Colon (tissue), 2 donors: ENCODE measurements at regions not wholly inside any gene's neighbourhood (a gene's known extent, or its start where the extent isn't known, plus 50 kb on each side); places are given as distances from the start of the nearest gene placed in this dataset.

Experiments
- FAIRE-seq: peaks from 2 replicates; lab custom pipeline; 2012; peaks lifted over from hg19 to GRCh38; lab: Jason Lieb, UNC
- donor health status: control.
- donor health status: control.

DNA sequence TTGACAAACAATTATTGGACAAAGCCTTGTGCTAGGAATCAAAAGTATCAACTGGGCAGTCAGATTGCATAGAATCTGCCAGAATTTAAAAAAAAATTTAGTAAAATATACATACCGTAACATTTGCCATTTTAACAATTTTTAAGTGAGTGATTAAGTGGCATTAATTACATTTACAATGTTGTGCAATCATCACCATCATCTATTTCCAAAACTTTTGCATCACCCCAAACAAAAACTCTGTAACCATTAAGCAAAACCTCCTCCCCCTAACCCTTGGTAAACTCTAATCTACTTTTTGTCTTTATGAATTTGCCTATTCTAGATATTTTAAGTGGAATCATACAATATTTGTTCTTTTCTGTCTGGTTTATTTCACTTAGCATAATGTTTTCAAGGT lies 182.8 kb downstream of the LMO4 start:
- no peak for FAIRE-seq

DNA sequence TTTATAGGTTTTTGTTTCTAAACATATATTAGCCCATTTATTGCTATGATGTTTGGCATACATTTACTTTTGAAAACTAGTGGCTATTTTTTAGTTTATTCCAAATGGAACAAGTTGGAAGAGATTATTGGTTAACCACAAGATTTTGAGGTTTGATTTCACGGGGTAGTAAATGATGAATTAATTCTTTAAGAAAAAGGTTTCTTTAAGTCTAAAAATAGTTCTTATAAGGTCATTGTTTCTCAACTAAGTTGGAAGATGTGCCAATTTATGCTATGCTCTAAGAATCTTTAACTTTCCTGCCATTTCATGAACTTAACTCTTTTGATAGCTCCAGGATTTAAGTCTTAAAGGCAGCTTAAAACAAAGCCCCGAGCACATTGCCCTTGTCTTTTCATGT lies 183.8 kb downstream of the LMO4 start:
- FAIRE-seq: no peak

DNA sequence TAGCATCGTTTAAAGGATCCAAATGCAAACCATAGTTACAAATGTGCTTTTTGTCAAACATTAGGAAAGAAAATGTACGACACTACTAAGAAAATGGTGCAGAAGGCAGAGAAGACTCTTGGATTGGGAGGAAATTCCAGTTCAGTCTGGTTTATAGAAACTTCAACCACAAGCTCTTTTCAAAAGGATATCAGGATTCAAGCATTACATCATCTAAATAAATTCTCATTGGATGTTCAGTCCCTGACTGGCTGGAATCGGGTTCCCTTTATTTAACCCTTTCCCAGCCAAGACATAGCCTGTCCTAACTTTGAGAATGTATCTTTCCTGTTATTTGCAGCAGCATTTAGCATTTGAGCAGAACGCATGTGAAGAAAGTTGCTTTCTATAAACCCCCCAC lies 184.6 kb downstream of the LMO4 start:
- no peak for FAIRE-seq

DNA sequence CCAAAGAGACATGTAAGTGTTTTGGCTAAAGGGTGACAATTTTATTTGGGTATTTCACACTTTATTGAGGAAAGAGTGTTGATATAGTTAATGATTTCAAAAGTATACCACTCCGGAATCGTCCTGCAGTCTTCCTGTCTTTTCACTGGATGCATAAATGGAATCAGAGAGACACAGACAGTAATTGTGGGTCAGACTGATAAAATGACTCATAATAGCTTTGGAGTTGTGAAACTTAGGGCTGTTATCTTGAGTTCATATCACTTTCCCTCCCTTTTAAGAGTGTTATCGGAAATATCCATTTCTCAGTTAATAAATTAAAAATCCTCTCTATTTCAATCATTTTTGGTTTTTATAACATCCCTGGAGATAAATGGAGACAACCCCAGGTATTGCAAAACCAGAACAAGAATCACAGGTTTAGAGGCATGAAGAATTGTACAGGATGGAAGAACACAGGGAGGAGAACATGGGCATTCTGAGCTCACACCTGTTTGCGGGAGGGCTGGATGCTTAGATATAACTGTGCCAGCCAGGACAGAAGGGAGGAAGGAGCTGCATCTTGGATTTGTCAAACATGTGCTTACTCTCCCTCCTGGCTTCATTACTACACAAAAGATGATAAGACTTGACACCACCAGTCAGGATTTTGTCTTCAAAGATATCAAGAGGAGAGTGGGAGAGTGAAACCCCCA lies 185.4 kb downstream of the LMO4 start:
- FAIRE-seq: no peak

DNA sequence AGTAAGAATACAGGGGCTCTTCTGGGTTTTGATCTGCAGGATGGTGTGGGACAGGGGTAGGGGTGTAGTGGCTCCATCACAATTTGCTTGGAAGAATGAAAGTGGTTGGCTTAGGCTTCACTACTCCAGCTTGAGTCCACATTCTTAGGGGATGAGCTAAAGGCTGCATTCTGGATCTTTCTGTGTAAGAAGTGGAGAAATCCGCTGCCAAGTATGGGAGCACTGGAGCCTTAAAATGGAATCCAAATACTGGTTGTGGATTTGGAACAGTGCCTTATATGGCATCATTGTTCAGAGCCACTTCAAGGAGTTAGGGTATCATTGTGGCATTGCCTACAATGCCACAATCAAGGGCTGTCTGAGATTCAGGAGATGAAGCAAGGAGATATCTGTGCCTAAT lies 187.1 kb downstream of the LMO4 start:
- FAIRE-seq: no peak

DNA sequence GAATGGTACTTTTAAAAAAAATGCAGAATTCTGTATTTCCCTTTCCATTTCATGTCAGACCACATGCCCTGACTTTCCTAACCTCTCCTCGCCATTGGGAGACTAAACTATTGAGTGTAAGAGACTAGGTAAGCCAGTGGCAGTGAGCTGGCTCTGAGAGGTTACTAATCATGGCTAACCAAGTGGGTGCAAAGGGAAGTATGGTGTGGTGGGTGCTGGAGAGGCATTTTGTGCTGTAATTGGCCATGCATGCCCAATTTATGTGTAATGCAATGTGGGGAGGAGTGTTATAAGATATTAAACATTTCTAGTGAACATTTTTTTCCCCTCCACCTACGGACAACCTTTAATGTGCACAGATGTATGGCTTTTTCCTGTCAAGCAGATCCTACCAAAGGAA lies 190.1 kb downstream of the LMO4 start:
- FAIRE-seq: no peak

DNA sequence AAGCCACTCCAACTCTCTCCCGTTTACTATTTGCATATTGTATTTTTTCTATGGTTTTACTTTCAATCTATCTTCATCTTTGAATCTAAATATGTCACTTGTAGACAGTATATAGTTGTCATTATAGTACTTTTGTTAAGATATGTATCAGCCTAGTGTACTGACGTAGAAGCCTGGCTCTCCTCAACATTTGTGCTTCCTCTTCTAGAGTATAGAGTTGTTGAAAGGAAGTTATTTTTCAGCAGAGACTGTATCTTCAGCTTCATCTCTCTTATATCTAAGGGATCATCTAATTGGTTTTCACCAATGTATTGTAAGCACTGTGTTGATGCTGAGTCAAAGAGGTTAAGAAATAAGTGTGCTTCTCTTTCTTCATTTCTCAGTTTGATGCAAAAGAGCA lies 192.8 kb downstream of the LMO4 start:
- no peak for FAIRE-seq

DNA sequence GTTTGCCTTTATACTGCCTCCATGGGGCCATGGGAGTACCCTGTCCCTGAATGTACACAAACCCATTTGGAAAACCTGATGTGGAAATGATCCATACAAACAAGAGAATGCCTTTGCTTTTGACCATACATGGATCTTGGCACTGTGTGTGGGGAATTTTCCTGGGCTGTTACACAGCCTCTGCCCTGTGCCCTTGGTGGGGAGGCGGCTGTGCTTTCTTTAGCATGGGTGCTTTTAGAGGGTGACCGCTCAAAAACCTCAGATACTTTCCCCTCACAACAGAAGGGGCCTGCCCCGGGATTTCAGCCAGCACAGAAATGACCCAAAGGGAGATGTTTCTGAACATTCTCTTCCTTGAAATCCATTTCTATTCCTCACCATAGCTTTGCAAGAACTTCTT lies 194.8 kb downstream of the LMO4 start:
- FAIRE-seq: no peak

DNA sequence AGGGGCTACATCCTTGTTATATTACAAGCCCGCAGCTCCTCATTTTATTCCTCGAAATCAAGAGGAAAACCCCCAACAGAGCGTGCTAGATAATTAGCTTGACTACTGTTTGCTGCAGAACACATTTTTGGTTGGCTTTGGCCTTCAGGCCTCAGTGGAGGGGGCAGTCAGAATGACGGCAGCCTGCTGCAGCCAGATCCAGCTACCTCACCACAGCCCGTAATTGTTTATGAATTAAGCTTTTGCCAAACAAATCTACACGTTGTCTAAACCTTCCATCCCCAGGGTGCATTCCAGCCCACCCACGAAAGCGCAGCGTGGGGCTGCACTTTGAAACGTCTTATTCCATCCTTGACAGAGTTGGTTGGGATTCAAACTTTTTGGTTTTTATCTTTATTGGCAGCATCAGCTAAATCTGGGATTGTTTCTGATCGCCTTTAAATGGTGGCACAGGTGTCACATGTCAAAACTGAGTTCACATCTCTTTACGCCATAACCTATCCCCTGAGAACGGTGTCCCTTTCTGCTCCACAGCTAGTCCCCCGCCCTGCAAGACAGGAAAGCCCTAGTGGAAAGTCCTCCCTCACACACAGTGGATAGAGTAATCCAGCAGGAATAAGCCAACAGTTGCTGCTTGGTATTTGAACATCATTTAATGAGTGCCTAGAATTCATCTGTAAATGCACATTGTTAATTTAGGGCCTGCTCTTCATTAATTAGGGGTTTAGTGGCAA lies 195.5 kb downstream of the LMO4 start:
- no peak for FAIRE-seq

DNA sequence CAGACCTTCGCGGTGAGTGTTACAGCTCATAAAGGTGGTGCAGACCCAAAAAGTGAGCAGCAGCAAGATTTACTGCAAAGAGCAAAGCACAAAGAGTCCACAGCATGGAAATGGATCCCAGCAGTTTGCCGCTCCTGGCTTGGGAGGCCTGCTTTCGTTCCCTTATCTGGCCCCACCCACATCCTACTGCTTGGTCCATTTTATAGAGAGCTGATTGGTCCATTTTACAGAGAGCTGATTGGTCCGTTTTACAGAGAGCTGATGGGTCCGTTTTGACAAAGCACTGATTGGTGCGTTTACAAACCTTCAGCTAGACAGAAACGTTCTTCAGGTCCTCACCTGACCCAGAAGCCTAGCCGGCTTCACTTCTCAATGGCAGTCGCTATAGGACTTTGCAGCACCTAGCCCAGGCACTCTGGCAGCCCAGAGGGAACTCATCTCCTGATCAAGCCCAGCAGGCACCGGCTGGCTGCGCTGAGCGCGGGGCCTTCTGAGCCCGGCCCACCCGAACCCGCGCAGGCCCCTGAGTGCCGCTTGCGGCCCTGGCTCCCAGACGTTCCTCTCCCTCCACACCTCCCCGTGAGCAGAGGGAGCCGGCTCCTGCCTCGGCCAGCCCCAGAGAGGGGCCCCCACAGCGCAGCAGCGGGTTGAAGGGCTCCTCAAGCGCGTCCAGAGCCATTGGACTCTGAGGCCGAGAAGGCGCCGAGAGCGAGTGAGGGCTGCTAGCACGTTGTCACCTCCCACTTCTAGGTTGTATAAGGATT lies 200.3 kb downstream of the LMO4 start:
- FAIRE-seq: no peak

DNA sequence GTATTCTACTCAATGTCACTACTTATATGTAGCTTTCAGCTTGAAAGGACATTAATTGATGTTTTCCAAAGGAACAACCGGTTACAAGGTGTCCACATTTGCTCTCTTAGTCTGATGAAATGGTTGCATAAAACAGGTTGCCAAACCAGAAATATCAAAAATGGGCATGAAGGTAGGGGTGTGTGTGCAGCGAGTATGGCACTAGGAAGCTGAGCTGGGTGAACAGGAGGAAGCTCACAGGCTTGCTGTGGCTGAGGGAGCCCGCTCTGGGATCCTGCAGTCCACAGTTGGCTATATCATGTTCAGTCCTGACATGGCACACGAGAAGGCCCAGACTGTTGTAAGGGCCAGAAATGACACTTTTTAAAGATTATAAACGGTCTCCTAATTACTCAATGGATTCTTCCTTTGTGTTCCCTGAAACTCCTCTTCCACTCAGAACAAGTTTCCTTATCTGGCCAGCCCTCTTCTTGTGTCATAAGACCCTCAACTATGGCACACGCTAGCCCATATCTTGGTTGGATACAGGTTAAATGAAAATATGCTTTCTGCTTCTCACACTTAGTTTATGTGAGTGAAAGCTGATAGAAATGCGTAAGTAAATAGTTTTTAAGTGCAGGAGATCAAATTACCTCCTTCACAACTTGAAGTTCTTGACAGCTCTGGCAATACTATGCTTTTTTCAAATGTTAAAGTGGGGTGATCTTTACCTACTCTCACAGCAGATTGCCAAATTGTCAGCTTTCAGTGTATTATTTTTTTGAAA lies 201.5 kb downstream of the LMO4 start:
- FAIRE-seq: no peak

DNA sequence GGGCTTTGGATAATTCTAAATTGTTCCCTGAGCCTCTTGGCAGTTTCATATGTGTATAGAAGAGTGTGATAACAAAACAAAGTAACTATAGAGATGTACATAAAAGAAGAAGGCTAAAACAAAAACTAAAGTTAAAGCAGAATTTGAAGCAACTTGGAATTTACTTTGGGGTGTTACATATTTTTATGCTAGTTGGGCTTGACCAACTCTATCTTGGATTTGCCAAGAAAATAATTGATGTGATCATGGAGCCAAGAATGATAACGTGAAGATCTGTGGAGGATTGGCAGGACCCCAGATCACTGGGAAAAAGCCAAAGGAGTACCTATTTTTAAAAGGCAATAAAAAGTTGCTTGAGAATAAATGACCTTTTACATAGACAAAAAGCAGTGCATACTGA lies 206.9 kb downstream of the LMO4 start:
- no peak for FAIRE-seq

DNA sequence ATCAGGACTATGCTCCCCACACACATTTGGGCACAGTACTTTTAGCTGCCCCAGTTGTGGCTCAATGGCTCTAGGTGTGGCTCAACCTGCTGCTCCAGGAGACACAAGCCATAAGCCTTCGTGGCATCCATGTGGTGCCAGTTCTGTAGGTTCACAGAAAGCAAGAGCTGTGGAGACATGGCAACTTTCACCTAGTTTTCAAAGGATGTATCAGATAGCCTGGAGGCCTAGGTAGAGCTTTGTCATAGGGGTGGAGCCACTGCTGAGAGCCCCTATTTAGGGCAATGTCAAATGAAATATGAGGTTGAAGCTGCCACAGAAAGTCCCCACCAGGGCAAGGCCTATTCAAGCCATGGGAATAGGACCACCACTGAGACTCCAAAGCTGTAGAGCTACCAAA lies 210.5 kb downstream of the LMO4 start:
- no peak for FAIRE-seq

DNA sequence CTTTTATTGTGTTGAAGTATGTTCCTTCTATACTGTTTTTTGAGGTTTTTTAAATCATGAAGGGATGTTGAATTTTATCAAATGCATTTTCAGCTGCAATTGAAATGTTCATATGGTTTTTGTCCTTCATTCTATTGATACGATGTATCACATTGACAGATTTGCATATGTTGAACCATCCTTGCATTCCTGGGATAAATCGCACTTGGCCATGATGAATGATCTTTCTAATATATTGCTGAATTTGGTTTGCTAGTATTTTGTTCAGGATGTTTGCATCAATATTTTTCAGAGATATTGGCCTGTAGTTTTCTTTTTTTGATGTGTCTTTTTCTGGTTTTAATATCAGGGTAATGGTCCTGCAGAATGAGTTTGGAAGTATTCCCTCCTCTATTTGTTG lies 214.0 kb downstream of the LMO4 start:
- no peak for FAIRE-seq

DNA sequence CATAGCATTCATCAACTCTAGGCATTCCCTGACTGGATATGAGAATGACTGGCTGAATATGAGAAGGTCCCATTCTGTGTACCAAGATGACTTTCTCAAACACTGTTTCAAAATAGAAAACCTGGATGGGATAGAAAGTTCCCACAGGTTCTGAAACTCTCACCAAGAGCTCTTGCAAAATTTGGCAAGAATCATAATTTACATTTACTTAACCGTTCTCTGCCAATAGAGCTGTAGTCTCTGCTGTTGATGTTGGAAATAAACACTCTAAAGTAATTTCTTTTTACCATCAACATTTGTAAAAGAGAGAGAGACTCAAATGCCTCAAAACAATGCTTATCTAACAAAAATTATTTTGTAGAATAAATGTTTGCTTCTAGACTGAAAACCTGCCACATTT lies 221.1 kb downstream of the LMO4 start:
- no peak for FAIRE-seq

DNA sequence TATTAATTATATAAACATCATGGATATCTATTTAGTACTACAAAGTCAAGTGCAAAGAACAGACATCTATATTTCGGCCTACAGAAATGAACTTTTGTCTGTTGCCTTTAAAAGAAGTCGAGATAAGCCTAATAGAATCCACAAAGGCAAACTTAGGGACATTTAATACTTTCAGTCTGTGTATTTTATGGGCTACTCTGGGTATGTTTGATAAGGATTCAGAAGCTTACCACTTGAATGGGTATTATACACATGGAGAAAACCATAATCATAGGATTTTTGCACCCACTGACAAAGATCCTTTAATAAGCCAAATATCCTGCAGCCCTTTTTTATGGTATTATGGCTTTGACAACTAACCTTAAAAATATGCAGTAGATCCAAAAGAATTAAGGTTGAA lies 224.8 kb downstream of the LMO4 start:
- FAIRE-seq: no peak

DNA sequence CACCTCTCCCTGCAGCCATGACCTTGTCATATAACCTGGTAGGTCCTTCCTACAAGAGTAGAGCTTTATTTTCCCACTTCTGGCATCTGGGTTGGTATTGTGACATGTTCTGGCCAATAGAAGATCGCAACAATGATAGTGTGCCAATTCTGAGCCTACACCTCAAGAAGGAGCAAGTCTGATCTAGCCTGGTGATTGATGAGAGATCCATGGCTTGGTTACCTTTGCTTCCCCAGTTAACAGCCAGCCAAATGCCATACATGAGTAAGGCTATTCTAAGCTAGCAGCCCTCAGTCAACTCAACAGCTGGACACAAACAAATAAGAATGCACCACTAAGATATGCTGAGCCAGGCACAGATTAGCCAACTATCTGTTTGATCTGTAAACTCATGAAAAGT lies 226.7 kb downstream of the LMO4 start:
- FAIRE-seq: no peak

DNA sequence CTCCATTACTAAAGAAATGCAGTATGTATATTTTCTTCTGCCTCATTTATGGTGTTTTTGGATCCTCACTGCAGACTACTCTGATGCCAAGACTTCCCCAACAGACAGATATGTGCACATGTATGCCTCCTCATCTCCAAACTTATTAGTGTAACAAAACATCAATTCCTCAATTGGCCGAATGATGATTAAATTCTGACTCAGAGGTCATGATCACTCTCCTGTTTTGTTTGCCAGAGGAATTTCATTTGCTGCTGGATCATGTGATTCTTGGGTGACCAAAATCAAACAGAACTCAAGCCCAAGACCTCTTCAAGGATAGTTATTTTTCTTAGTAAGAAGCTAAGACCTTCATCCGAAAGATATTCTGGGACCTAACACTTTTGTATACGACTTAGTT lies 227.6 kb downstream of the LMO4 start:
- FAIRE-seq: no peak

DNA sequence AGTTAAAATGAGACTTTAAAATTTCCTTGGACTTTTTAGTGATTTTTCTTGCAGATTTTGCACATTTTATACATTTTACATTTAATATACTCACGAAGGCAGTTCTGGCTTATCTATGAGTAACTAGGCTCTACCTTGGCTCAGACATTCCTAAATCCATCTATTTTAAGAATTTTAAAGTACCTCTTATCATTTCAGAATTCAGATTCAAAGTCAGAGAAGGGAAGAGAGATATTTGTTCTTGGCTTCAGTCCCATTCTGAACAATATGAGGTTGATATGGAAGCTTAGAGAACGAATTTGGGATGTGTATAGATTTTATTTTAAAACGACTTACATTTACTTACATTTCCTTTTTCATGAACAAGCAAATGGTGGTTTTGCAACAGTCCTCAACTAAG lies 230.2 kb downstream of the LMO4 start:
- no peak for FAIRE-seq

DNA sequence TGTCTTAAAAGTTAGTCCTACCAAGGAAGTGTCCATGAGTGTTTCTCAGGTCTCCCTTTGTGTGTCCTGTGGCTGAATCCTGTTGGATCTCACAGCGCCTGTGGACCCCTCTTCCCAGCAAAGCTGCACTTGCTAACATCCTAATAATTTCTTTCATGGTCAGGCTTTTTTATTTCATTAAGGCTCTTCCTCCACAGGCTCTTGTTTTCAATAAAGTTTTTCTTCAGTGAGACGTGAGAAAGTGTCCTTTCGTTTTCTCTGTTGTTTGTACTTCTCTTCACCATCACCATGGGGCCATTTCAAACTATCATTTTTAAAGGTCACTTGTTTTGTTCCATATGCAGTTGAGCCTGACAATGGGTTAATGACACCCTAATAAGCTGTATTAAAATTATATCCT lies 231.5 kb downstream of the LMO4 start:
- FAIRE-seq: no peak

DNA sequence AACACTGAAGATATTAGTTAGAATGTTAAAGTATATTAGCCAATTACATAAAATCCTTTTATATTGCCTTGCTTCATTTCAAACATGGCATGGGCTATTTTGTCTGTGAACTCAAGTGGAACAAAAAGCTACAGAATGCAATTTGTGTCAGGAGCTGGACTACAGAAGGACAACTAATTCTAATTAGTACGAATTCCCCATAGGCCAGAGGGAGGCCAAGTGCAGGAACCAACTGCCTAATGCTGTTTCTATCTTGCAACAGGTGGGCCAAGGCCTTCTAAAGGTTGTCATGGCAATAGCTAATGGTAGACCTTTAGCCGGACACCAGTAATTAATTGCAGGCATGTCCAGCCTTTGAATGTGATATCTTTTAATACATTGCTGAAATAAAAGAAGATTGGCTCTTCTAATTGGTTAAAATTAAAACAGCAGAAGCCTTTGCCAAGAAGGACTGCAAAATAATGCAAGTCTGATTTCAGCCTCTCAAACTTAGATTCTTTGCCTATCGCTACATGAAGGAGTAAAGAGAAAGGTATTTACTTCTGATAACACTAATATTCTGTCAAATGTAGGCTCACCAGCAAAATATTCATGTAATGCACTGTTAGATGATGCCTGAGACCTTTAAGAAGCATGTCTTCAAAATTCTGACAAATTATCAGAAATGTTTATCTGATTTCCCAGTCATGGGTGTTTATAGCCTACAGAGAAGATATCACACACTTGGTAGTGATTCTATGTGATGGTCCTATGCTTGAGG lies 232.1 kb downstream of the LMO4 start:
- no peak for FAIRE-seq

DNA sequence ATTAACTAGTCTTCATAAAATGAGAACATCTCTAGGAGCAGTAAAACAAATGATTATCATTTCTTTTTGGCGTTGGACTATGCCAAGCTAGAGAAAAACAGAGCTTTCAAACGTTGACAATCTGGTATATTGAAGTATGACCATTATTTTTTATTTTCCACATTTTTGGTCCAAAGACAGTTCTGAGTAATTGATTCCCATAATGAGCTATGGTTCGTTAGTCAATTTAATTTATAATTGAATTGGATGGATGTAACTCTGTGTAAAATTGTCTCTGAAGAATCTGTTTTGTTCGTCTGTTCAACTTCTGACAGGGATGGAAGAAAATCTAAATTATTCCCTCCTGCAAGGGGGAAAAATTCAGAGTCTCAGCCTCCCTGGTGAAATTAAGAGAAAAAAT lies 234.5 kb downstream of the LMO4 start:
- no peak for FAIRE-seq
